GM06990 (cell line): ENCODE measurements at regions not wholly inside any gene's neighbourhood (a gene's known extent, or its start where the extent isn't known, plus 50 kb on each side); places are given as distances from the start of the nearest gene placed in this dataset.

Source experiments
- DNase-seq: peaks from one replicate; pipeline ENCODE4 v3.0.0-alpha.2; 2011; ENCODE audit not compliant: insufficient read length; ENCODE audit errors: extremely low read depth
- H3K27me3 ChIP-seq: replicated peaks from 2 replicates; pipeline ENCODE4 v1.6.0; 2011; ENCODE audit warnings: low read length; ENCODE audit not compliant: control insufficient read depth, insufficient read depth
- H3K36me3 ChIP-seq: 2 replicates; pipeline ENCODE4 v1.5.1; 2011; ENCODE audit warnings: low read length; ENCODE audit not compliant: control insufficient read depth, insufficient read depth
- H3K4me3 ChIP-seq: replicated peaks from 2 replicates; pipeline ENCODE4 v1.5.1; 2011; ENCODE audit warnings: low read depth, mild to moderate bottlenecking, control low read depth, low read length
- TF ChIP-seq, protein P1 (sequence below): IDR thresholded peaks from 2 replicates; pipeline ENCODE4 v1.5.1; 2011; ENCODE audit warnings: low read length, control low read depth, mild to moderate bottlenecking, inconsistent platforms; ENCODE audit not compliant: insufficient read depth, poor library complexity, severe bottlenecking

DNA sequence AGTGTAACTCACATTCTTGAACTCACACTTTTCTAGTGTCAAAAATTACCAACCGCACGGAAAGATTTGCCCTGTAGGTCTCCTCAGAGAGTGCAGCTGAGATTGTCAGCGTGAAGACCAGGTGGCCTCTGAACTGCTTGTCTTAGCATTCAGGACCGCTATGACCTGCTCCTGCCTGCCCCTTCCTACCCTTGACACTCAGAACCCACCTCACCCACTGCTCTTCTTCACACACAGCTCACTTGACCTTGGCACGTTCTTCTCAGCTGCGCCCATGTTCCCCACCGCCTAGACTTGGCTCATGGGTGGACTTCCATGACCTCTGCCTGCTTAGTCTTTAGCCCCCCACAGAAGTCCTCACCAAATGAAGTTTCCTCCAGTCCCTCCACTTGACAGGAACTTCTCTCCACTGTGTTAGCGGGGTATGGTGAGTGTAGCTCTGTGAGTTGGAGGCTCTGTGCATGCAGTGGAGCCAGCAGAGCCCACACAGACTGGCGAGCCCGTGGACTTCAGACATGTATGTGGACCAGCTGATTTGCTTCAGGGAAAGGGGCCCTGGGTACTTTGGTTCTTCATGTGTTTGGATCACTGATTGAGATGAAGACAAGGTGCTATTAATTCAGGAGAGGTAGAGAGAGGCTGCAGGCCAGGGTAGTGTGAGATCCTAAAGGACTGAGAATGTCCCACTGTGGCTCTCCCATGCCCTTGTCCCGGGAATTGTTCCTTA, 221.3 kb downstream of the OPA1 start:
- Histone ChIP-seq H3K36me3 (no peaks in the 10 kb centered on the region), H3K4me3 (no peak overlapping the region), H3K27me3 (no peaks in the 10 kb centered on the region)
- DNase-seq = no peak
- TF ChIP-seq, protein P1, sequence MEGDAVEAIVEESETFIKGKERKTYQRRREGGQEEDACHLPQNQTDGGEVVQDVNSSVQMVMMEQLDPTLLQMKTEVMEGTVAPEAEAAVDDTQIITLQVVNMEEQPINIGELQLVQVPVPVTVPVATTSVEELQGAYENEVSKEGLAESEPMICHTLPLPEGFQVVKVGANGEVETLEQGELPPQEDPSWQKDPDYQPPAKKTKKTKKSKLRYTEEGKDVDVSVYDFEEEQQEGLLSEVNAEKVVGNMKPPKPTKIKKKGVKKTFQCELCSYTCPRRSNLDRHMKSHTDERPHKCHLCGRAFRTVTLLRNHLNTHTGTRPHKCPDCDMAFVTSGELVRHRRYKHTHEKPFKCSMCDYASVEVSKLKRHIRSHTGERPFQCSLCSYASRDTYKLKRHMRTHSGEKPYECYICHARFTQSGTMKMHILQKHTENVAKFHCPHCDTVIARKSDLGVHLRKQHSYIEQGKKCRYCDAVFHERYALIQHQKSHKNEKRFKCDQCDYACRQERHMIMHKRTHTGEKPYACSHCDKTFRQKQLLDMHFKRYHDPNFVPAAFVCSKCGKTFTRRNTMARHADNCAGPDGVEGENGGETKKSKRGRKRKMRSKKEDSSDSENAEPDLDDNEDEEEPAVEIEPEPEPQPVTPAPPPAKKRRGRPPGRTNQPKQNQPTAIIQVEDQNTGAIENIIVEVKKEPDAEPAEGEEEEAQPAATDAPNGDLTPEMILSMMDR = no peak

DNA sequence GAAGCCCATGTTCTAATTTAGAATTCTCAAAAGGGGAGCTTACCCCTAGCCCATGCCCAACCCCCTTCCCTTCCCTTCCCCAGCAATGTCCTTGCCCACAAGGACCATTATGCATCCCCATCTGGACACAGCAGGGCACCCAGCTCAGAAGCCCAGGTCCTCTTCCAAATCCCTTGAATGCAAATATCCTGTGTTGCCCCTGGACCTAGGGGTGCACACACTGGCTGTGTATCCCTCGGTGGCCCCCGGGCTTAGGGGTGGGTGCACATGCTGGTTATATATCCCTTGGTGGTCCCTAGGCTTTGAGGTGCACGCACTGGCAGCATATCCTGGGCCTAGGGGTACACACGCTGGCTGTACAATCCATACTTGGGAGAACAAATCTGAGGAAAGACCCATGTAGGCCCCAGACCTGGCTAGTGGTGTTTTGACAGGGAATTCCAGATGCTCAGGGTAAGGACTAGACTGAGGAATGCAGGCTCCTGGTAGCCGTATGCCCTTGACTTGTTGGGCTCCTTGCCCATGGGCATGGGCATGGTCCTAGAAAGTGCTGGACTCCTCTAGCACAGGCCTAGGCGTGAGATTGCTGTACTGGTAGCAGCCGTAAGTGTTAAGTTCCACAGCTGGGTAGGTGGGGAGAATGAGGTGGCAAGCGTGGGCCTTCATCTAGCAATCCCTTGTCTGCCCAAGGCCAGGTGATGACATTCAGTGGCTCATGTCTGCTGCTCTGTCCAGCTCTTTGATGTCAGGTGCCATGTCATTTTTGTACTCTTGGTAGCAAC, 222.4 kb downstream of the OPA1 start:
- Histone ChIP-seq H3K36me3 (no peaks in the 10 kb centered on the region), H3K4me3 (no peak overlapping the region), H3K27me3 (no peaks in the 10 kb centered on the region)
- TF ChIP-seq, protein P1 = no peak
- DNase-seq = no peak

DNA sequence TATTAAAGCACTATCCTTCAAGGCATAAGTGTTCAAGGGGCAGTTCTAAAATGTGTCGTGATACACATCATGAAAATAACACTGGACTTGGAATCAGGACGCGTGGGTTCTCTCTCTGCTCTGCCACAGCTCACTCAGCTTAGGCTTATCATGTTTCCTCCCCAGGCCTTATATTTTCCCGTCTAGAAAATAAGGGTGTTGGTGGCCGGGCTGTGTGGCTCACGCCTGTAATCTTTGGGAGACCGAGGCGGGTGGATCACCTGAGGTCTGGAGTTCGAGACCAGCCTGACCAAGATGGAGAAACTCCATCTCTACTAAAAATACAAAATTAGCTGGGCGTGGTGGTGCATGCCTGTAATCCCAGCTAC, 223.0 kb downstream of the OPA1 start:
- Histone ChIP-seq H3K4me3 (no peak overlapping the region), H3K36me3 (no peaks in the 10 kb centered on the region), H3K27me3 (no peaks in the 10 kb centered on the region)
- TF ChIP-seq, protein P1 = no peak
- no peak for DNase-seq

DNA sequence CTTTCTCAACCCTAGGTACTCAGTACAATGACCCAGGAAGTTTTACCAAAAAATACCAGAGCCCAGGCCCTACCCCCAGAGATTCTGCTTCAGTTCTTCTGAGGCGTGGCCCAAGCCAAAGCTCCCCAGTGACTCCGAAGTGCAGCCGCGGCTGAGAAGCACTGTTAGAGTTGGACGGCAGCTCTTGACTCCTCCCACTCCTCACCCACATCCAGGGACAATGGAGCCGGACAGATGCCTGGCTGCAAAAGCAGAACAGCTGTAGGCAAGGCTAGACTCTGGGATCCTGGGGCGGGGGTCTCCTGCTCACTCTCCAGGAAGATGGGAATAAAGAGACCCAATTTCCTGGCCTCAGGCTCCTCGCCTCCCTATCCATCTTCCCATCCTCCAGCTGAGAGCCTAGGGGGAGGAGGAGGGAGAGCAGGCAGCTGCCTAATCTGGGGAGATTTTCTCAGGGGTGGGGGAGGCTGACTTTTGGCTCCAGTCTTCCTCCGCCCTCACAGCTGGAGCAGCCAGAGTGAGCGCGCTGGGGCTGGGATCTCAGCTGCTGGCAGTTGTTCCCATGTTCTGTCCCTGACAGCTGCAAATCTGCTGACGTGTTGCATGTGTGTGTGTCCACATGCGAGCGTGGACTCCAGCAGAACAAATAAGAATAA, 223.8 kb downstream of the OPA1 start:
- H3K36me3 ChIP-seq = no peaks in the 10 kb centered on the region
- TF ChIP-seq, protein P1 = no peak
- no peak overlapping the region for H3K4me3 ChIP-seq
- DNase-seq = no peak
- H3K27me3 ChIP-seq = no peaks in the 10 kb centered on the region

DNA sequence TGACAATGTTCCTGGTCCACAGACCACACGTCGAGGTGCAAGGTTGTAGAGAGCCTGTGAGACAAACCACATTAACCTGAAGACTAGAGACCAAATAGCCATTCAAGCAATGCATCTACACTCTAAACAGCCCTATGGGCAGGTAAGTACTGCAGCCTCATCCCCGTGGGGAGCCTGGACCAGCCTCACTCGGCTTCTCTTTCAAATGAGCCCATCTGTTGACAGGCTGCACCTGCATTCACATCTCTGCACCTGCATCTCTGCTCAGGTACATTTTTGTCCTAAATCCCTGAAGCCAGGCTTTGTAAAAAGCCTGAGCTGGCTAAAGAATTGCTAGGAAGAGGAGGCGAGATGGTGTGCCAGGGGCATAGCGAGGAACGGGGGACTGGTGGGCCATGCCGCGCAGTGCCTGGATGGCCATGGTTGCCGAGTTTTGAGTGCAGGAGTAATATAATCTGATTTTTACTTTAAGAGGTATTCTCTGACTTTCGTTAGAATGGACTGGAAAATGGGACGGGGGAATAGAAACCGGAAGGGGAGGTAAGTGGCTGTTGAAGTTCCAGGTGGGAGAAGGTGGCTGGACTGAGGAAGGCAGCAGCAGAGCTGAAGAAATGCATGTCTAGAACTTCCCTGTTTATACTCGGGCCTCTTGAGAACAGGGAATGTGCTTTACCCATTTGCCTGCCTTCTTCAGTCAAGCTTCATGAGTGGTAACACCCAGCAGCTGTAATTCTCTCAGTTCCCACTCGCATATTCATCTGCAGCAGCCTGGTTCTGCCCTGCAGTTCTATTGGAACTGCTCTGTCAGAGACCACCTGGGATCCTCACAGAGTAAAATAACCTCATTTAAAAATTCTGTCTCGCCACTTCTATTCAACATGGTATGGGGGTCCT, 226.4 kb downstream of the OPA1 start:
- DNase-seq = no peak
- TF ChIP-seq, protein P1 = no peak
- no peaks in the 10 kb centered on the region for H3K27me3 ChIP-seq
- H3K4me3 ChIP-seq = no peak overlapping the region
- H3K36me3 ChIP-seq = no peaks in the 10 kb centered on the region
